ENCODE measurements at regions not wholly inside any gene's neighbourhood (a gene's known extent, or its start where the extent isn't known, plus 50 kb on each side); places are given as distances from the start of the nearest gene placed in this dataset.

- TF ChIP-seq POLR2AphosphoS5 (IDR thresholded peaks at IDR 0.05) (no peak), CTCF (IDR thresholded peaks at IDR 0.05) (no peak)
These were observed 290.9 kb downstream of the SIPA1L2 start for GRCh38 chr1:232339073-232339472.
